Activated T-cell treated with anti-CD3 and anti-CD28 coated beads, Interleukin-2, amount 50 U/mL, for 1 hour (primary cell): ENCODE measurements at regions not wholly inside any gene's neighbourhood (a gene's known extent, or its start where the extent isn't known, plus 50 kb on each side); places are given as distances from the start of the nearest gene placed in this dataset.

Source experiments
- DNase-seq: peaks from one replicate; pipeline ENCODE4 v3.0.0-alpha.2; 2020

DNA sequence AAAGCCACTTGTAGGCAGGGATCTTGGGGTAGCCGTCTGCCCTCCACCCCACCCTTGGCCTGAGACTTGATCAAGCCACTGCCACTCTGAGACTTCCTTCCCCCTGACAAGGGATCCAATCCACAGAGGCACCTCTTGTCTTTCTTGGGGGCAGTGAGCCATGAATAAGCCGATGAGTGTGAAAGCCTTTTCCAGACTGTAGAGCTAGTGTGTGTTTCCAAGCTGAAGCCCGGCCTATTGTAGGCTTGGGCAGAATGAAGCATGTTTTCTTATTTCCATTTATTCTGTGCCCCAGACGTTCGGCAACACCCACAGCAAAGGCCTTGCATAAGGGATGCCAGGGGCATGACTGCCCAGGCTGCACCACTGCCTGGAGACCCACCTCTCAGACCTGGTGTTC lies 991.6 kb downstream of the BCL11B start:
- DNase-seq: no peak

DNA sequence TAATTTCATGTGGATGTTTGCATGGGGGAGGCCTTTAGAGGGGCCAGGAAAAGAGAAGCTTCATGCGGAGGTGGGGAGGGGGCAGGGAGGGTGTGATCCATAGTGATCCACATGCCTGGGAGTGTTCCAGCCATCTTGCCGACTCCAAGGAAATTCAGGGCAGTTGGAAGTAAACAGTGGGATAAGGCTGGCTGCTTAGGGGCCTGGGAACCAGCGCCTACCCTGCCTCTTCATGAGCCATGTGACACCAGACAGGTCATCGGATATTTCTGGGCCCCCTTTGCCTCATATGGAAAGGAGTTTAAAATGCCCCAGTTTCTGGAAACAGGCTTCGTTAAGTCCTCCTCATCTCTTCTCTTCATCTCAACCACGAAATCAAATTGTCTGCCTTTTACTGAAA lies 983.2 kb downstream of the BCL11B start:
- DNase-seq: no peak

DNA sequence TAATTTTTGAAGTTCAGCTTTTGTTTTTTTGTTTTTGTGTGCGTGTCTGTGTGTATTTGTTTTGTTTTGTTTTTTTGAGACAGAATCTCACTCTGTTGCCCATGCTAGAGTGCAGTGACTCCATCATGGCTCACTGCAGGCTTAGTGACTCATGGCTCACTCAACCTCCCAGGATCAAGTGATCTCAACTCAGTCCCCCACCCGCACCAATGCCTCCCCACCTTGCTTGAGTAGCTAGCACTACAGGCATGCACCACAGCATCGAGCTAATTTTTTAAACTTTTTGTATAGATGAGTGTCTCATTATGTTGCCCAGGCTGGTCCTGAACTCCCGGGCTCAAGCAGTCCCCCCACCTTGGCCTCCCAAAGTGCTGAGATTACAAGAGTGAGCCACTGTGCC lies 981.4 kb downstream of the BCL11B start:
- no peak for DNase-seq

GRCh38 chr14:98292191-98292590 lies 979.8 kb downstream of the BCL11B start:
- no peak for DNase-seq

DNA sequence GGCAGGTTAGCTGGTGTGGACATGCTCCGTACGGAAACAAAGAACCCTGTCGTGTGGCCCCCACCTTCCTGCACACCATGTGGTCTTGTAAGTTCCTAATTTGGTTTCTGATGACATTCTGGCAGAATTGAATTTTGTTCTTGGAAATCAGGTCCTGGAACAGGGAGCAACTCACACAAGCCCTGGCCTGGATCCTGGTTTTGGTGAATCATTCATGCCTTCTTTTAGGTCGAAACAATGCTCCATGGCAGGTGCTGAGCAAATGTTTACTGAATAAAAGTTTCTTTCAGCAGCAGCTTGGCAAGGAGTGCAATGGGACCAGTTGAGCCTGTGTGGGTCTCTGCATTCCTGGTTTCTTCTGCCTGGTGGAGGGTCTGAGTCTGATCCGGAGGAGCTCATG lies 978.4 kb downstream of the BCL11B start:
- DNase-seq: no peak

DNA sequence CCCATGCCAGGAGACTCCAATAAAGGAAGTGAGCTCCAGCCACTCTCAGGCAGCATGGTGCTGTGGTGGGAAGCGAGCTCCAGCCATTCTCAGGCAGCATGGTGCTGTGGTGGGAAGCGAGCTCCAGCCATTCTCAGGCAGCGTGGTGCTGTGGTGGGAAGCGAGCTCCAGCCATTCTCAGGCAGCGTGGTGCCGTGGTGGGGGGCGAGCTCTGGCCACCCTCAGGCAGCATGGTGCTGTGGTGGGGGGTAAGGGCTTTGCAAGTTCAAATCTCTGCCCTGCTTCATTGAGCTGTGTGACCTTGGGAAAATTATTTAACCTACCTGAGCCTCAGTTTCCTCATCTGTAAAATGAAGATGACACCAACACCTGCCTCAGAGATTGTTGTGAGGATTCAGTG lies 975.1 kb downstream of the BCL11B start:
- DNase-seq: no peak

DNA sequence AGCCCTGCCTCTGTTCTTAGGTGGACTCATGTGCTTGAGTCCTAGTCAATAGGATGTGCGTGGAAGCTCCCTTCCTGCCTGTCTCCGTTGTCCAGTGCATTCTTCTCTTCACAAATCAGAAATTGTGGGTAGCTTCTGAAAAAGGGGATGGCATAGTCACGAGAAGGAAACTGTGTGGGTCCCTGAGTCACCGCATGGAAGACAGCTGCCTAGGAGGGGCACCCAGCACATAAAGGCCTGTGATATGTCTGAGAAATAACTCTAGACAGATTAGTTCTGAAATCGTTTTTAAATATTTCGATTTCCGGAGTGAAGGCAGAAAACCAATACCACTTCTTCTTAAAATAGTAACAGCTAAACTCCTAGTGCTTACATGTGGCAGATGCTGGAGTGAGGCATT lies 974.4 kb downstream of the BCL11B start:
- DNase-seq: no peak

DNA sequence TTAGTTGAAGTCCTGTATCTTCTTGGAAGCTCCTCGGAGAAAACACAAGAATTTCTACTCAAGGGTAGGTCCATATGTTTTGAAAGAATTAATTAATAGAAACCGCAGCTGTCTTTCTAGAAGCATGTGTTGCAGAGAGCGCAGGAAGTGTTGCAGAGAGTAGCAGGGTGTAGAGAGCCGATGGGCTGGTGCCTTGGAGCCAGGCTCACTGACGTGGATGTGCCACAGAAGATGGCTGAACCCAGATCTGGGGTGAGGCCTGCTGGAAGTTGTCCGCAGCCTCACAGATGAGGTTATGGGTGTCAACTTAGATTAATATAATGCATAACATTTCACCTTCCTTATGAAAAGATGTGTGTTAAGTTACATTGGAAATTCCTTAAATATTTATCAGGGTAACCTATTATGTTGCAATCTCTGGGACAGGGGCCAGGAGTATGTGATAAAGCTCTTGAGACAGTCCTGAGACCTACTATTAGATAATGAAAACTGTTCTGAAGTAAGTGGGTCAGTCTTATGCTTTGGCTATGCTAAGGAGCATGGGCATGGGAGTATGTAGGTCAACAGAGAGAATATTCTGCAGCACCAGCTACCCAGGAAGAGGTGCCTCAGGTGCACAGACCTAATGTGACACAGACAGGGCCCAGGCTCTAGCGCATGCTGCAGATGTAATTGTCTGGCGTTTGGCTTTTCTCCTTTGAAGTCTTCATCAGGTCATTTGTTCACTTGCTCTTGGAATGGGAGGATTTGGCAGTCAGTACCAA lies 973.3 kb downstream of the BCL11B start:
- DNase-seq: no peak

GRCh38 chr14:98301681-98302080 lies 970.3 kb downstream of the BCL11B start:
- no peak for DNase-seq

- no peak for DNase-seq
Observed at GRCh38 chr14:98304574-98304973, 967.4 kb downstream of the BCL11B start.

- no peak for DNase-seq
Observed at GRCh38 chr14:98309591-98309990, 962.4 kb downstream of the BCL11B start.

DNA sequence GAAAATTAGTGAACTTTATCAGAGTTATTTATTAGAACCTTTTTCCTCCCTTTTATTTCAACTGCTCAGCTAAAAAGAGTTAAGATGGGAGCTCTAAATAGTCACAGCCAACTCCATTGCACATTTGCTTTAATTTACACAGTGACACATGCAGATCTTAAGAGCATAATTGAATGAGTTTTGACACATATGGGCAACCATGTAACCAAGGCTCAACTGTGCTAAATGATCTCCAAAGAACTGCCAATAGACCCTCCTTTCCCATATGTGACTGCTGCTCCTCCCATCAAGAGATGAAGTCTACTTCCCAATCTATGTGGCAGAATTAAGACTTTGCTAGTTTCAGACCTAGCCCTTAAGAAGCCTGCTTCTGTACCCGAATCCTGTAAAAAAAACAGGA lies 960.0 kb downstream of the BCL11B start:
- no peak for DNase-seq

DNA sequence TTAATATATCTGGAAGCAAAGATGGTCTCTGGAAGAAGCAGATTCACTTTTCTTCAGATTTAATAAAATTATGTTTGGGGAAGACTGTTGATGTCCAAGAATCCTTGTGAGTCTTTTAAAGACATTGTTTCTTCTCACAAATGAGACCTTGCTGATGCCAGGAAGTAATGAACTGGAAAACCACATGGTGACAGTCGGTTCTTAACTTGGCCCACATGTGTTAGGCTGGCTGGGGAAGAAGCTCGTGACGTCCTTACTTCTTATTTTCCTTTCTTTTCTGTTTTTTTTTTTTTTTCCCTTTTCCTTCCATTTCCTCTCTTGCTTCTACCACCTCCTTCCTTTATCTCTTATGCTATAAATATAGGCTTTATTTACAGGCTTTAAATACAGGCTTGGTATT lies 950.2 kb downstream of the BCL11B start:
- no peak for DNase-seq

GRCh38 chr14:98323836-98324235 lies 948.2 kb downstream of the BCL11B start:
- no peak for DNase-seq

GRCh38 chr14:98325761-98326160 lies 946.2 kb downstream of the BCL11B start:
- DNase-seq: no peak

- no peak for DNase-seq
Observed at GRCh38 chr14:98328496-98328895, 943.5 kb downstream of the BCL11B start.

DNA sequence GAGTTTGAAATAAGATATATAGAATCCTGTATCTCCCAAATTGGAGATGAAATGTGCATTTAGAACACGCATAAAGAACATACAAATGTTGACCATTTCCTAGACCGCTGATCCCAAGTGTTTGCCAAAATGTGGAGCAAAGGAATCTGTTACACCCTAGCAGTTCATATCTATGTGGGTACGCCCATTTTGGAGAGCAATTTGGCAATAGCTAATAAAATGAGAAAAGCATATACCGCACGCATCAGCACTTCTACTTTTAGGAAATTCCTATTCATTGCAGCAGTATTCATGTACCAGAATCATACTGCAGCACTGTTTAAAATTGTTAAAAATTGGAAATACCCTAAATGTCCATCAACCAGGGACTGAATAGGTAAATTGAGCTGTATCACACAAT lies 937.8 kb downstream of the BCL11B start:
- no peak for DNase-seq

DNA sequence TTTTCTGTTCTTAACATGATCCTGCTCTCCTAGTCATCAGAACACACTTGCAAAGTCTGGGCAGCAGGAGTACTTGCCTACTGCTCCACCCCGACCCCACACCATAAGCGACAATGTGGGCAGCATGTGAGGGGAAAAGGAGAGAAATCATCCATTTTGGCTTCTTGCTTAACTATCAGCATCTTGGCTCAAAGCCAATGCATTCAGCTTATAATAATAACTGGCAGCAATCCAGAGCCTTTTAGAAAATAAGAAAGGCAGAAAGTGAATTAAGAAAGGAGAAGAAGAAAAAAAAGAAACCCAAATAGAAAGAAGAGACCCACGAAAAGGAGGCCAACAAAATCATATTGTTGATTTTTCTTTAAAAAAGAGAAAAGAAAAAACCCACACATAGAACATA lies 930.8 kb downstream of the BCL11B start:
- DNase-seq: no peak

DNA sequence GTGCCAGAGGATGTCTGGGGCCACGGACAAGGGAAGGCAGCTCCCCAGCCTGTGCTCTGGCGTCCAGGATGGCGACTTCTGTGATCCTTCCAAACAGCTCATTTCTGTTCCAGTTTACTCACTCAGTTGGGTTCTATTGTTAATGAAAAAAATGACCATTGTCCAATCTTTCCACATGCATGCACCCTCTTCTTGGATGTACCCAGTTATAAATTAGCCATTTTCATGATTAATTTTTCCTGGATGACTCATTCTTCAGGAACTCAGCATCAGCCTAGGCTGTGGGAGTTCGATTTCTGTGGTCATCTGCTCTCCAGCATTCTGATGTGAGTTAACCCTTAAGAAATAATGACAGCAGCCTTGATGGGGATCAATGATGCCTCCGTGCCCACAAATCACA lies 926.8 kb downstream of the BCL11B start:
- no peak for DNase-seq

GRCh38 chr14:98347686-98348085 lies 924.3 kb downstream of the BCL11B start:
- no peak for DNase-seq

- no peak for DNase-seq
Observed at GRCh38 chr14:98348505-98348904, 923.5 kb downstream of the BCL11B start.

DNA sequence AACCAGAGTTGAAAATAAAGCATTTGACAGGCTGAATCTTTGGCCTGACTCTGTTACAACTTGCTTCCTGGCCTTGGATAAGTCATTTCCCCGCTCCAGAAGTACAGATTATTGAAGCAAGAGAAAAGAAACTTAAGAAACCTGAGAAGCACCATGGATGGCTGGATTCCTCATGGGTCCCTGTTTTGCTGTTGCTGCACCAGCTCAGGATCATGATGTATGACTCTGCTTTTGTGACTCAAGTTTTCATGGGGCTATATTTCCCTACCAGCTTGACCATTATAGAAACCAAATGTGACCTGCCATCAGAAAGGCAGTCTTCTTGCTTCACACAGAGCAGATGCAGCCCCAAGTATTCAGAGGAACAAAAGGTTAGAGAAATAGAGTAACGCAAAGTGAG lies 921.8 kb downstream of the BCL11B start:
- DNase-seq: no peak

DNA sequence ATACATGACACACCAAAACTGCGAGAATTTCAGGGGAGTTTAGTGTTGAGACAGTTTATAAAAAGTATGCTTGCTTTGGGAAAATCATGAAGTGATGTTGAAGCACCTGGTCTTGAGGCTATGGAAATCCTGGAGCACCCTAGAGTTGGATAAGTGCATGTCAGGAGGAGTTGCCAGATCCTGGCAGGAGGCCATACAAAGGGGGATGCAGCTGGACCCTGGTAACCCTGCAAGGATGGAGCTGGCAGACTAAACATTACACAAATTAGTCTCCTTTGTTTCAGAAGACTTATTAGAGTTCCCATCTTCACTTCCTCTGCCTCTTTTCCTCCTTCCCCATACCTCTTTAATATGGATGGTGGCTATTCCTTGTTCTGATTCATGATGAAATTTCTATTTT lies 907.0 kb downstream of the BCL11B start:
- DNase-seq: no peak

DNA sequence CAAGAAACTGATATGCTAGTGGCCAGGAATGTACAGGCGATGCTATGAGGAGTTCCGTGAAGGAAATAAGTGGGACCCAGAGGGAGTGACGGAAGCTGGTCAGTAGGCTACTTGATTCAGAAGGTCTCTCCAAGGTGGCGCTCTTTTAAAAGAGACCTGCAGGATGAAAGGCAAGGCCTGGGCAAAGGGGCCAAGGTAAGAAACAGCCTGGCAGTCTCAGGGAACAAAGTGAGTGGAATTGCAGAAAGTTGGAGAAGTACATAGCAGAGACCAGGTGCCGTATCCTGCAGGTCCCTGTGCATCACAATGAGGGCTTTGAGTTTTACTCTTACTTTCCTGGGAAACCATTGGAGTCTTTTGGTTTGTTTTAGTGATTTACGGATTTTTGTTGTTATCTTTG lies 905.6 kb downstream of the BCL11B start:
- no peak for DNase-seq

DNA sequence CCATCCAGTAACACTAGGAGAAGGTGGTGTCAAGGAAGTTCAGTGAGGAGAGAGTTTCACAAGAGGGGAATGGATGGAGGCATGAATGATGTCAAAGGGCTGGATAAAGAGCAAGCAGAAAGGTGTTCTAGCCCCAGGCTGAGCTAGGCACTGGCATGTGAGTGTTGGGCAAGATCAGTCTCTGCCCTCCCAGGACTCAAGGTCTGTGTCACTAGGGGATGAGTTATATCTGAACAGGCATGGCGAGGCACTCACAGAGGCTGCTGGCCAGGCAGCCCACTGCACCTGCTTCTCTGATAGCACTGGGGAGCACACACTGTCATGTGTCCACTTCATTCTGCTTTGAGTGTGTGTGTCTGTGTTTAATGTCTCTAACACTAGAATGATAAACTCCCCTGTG lies 903.8 kb downstream of the BCL11B start:
- DNase-seq: no peak

- no peak for DNase-seq
Observed at GRCh38 chr14:98368916-98369315, 903.1 kb downstream of the BCL11B start.
